ENCODE measurements at regions not wholly inside any gene's neighbourhood (a gene's known extent, or its start where the extent isn't known, plus 50 kb on each side); places are given as distances from the start of the nearest gene placed in this dataset.

DNA sequence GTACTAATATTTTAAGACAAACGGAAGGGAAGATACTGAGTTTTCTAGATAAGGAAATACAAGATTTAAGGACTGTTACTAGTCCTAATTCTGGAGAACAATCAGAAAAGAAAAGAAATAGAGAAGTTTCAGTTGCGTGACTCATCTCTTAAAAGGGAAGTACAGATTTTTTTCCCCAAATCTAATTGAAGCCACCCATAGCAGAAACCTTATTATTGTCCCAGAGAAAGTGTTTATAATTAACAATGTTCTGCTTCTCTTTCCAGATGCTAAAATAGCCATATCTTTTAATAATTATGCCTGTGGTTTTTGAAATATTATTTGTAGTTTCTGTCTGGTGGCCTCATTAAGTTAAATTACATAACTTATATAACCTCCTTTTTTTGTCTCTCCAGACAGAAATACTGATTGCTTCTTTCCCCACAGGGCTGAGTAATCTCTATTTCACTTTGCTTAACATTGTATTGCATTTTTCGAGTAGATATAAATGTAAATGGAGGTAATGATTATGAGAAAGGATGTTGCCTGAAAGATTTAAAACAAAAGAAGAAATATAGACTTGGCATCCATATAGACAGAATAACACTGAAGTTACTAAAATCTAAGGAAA is 240.7 kb upstream of the MBL2 start:
- DNase-seq (ENCODE audit: low read depth), result no peak

DNA sequence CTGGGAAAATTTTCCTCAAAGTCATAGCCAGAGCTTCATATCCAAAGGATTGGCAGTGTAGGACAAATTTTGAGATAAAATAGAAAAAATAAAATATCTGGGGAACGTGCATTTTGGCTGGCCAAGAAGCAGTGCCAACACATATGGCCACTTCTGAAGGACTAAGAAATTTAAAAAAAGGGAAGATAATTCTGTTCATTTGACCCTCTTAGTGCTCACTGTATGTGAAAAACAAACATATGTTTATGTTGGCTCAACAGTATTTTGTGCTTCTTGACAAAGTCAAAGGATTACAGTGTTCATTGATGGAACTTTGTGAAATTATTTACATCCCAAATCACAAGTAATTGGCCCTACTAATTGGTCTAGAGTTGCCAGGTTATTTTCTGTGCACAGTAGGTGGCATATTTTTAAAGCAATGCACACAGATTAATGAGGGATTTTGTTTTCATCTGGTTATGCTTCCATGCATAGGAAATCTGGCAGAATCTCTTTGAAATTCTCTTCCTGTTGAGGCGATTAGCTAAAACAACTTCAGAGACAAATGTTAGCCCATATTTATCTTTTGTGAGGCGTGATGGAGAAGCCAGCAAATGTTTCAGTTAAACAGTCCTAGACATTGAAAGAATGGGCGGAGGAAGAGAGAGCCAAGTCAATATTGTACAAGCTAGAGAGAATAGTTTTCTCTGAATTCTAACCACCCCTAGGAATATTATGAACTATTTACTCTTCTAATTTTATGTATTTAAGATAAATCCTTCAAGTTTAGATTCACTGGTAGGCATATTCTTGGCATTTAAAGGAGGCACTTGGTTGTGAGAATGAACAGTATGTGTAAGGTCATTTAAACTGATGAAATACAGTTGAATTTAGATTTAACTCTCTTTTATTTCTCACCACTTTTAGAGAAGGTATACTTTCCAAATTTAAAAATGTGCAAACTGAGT is 237.7 kb upstream of the MBL2 start:
- no peak for DNase-seq (ENCODE audit: low read depth)

DNA sequence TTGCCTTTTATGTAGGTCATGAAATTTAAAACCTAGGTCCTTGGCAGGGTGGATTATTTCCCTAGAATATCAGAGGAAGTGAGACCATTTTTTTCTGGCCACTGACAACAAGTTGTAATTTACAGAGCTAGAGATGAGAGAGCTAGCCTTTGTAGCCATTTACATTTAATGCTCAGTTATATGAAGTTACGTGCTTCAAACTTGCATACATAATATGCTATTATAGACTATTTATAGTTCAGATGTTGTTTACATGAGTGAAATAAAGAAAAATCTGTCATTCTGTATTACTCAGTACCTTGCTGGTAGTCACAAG is 234.9 kb upstream of the MBL2 start:
- no peak for DNase-seq (ENCODE audit: low read depth)

DNA sequence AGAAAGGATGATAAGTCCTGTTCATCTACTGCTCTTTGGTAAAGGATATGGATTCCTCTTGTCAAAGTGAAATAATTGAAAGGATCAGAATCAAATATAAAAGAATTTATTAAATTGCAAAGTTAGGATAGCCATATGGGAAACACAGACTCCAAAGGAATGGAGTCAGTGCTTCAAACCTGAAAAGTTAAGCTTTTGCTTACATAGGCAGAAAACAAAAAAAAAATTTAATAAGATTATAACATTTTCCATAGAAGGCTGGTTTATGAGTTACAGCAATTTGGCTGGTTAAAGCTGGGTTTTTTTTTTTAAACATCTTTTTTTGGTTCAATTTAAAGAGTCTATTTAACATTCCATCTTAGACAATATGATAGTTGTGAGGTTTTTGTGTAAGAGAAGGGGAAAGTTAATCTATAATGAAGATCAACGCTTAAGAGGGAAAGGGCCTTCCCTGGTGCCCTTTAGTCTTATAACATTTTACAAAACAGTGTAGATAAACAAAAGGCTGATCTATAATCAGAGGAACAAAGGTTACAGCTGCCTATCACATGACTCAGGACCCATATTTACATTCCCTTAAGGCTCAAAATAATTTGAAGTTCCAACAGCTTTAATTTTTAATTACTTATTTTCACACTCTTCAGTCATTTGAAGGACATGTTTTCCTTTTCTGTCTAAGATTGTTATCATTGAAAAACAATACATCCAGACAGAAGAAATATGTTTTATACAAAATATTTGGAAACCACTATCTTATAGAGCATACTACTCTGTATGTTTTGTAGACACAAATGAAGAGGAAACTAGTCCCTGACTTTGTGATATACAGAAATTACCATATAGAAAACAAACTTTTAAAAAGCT is 234.3 kb upstream of the MBL2 start:
- DNase-seq (ENCODE audit: low read depth), result no peak

DNA sequence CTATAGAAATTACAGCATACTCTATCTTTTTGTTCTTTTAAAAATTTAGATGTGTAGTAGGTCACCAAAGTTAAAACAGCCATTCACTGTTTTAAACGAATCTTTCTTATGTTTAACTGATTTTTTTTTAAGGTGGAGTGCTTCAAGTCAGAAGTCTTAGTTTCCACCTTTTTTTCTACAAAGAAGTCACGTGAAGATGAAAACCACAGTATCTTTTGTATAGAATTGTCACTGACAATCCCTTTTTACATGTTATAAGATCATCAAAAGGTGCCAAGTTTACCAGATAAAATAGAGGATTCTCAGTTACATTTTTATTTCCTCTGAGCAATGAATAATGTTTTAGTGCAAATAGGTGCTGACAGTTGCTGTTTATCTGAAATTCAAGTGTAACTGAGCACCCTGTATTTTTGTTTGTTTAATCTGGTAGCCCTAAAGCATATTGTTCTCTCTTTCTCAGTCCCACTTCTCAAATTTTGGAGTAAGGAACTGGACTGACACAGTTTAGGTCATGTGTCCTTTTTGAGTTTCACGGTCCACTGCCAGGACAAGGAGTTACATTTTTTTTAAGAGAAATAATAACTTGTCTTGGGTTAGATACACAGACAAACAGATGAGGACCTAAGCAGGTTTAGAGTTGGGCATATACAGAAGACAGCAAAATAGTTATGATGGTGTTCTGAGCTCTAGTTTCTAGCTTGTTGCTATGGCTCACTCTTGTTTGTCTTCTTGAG is 233.2 kb upstream of the MBL2 start:
- no peak for DNase-seq (ENCODE audit: low read depth)

DNA sequence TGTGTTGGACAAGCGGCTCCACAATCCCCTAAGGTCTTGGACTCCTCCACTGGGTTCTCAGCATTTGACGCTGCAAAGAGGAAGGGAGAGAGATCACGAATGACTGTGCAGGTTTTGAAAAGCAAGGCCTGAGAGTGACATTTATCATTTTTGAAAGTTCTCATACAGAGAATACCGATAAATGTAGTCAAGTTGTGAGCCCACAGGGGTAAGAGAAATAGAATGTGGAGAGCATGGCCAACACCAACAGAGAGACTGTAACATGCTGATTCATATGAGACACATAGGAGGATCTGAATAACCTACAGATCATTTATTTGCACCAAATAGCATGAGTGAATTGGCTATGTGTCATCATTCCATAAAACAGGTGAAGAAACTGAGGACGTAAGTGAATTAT is 230.5 kb upstream of the MBL2 start:
- no peak for DNase-seq (ENCODE audit: low read depth)

DNA sequence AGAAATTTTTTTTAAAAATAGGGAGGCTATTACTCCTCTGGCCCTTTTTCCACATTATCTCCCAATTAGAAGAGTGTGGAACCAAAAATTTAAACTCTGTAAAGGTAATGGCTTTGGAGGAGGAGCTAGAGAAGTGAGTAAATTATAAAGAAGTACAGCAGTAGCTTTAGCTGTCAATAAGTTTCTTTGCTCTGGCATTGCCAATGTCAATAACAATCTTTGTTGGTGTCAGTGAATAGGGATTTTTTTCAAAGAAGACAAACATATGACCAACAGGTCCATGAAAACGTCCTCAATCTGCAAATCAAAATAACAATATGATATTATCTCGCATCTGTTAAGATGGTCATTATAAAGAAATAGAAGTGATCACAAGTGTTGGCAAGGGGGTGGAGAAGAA is 227.1 kb upstream of the MBL2 start:
- no peak for DNase-seq (ENCODE audit: low read depth)

DNA sequence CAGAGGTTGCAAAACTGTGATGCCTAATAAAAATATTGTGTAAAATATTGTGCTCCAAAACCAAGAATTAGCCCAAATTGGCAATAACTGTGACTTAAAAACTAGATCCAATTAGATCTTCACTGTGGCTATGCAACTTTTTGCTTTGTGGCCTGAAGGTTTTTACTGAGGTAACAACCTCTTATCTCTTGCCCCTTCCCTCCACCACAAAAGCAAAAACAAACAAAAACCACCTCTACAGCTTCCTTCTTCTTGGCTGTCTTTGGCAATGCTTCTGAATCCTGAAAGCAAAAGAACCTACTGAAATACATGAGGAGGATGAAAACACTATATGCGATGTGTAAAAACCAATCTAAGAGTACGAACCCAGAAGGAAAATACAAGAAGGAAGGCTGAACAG is 226.7 kb upstream of the MBL2 start:
- no peak for DNase-seq (ENCODE audit: low read depth)

DNA sequence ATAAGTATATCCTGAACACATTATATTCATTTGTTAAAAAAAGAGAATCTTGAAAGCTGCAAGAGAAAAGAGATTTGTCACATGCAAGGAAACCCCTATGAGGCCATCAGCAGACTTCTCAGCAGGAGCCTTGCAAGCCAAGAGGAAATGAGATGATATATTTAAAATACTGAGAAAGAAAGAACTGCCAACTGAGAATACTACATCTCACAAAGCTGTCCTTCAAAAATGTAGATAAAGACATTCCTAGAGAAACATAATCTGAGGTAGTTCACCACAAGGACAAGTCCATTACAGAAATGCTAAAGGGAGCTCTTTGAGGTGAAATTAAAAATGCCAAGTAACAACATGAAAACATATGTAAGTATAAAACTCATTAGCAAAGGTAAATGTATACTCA is 224.4 kb upstream of the MBL2 start:
- DNase-seq (ENCODE audit: low read depth), result no peak

DNA sequence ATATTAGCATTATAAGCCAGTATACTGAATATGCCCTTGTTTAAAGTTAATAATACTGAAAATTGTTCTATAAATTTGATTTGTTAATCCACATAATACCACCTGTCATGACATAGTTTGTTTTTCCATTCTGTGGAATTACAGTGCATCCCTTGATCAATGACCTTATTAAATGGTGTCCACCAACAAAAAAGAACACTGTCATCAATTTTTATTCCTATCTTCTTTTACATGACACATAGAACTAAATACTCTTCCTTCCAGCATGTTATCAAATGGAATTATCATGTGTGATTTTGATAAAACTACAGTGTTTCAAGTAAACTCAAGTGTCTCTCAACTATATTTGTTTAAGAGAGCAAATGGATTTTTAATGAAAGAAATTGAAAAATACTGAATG is 221.8 kb upstream of the MBL2 start:
- DNase-seq (ENCODE audit: low read depth), result no peak

DNA sequence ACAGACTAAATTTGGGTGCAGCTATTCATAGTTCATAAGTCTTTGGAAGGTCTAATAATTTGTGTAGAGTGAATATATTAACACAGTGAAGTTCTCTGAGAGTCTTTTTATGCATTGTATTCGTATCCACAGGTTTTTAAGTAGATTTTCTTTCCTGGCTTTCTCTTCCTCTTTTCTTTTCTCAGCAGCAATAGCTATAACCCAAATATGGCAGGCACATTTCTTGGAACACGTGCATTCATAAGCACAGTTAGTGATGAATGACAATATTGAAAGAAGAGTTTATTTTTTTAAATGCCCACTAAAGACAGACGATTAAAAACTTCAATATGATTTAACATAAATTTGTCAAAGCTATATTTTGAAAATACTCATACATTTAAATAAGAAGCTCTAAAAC is 220.5 kb upstream of the MBL2 start:
- no peak for DNase-seq (ENCODE audit: low read depth)

DNA sequence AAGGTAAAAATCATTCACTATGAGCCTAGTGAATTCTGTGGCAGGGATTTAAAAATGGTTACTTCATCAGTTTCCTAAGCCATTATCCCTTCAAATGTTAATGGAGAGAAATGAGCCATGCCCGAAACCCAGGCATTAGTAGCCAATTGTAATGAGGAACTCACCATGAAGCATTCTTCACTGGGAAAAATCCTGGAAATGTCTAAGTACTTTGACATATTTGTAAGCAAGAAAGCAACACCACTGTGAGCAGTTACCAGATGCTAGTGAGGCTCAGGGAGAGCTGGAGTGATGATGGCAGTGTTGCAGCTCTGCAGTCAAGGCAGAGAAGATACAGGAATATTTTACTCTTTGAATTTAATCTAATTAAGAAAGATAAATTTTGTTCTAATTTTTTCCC is 220.0 kb upstream of the MBL2 start:
- no peak for DNase-seq (ENCODE audit: low read depth)

DNA sequence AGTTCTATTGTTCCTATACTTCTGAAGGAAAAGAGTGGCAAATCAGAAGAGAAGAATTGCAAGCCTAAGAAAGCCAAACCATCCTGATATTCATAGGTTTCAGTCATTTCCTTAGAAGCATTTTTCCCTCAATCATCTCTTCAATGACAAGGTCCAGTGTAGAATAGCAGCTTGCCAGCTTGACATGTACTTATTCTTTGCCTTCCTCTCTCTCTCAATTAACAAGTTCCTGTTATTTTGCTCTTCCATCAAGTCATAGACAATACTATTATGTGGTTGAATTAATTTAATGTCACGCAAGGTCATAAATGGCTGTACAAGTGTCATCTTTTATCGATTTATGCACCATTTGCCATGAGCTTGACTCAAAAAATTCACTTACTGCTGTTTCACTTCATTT is 216.3 kb upstream of the MBL2 start:
- DNase-seq (ENCODE audit: low read depth), result no peak

DNA sequence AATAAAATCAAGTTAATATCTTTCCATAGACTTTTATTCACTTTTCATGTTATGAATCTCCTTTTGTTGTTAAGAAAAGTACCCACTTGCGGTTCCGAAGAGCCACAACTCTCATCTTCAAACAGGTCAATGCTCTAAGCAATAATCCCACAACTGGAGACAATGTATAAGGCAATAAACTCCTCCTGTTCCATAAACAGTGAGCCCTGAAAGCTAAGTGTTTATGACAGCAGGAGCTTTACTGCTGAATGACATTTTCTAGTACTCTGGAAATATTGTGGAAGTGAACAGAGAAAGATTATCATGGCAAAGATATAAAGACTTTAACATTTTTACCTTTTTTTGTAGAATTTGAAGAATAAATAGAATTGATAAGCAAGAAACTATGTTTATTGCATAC is 213.5 kb upstream of the MBL2 start:
- DNase-seq (ENCODE audit: low read depth), result no peak

DNA sequence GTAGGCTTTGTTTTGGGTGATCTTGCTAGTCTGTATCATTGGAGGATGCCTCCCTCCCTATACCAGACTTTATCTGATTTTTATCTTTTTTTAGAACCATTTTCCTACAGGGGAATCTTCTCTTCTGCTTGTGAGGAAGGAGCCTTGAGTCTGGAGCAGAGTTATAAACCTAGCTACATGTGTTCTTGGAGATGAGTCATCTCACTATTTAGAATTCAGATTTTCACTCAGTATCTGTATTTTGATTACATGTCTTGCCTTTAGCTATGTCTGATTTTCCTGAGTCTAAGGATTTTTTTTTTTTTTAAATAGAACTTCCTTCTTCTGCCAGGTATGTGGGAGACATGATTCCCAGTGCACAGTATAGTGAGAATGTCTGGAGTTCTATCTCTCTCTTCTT is 211.6 kb upstream of the MBL2 start:
- DNase-seq (ENCODE audit: low read depth), result no peak

DNA sequence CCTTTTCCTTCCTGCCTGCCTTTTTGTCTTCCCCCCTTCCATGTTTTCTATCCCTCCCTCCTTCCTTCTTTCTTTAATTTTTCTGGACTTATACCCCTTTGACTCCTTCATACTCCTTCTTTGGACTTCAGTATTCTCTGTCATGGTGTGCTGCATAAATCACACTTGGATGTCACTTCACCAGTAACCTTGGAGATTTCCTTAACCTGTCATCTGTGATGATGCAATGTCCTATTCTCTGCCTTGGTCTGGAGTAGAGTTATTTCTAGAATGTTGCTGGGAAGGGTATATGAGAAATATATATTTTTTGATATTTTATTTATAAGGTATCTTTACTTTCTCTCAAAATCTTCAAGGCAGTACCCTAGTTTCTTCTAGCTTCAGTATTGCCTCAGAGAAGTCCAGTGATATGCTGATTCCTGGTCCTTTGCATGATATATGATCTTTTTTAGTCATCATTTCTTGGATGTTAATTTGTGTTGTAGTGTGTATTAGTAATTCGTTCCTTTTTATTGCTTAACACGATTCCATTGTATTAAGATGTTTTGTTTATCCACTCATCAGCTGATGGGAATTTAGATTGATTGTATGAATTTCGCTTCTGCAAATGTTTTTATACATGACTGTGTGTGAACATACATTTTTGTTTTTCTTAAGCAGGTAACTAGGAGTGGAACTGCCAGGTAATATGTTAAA is 206.9 kb upstream of the MBL2 start:
- no peak for DNase-seq (ENCODE audit: low read depth)

DNA sequence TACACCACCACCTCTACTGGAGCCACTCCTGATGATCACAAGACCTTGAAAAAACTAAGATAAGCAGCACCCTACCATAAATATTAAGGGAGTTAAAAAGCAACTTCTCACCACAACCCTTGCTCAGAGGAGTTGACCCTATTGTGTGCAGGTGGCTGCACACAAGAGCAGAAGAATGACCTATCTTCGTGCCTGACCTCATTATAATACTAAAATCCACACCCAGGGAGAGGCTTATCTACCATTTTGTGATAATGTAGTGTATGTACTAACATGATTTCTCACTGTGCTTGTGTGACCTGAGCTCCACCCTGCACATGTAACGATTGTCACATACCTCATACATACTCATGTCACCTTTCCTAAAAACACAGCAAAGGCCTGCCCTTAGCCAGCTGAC is 205.0 kb upstream of the MBL2 start:
- no peak for DNase-seq (ENCODE audit: low read depth)

DNA sequence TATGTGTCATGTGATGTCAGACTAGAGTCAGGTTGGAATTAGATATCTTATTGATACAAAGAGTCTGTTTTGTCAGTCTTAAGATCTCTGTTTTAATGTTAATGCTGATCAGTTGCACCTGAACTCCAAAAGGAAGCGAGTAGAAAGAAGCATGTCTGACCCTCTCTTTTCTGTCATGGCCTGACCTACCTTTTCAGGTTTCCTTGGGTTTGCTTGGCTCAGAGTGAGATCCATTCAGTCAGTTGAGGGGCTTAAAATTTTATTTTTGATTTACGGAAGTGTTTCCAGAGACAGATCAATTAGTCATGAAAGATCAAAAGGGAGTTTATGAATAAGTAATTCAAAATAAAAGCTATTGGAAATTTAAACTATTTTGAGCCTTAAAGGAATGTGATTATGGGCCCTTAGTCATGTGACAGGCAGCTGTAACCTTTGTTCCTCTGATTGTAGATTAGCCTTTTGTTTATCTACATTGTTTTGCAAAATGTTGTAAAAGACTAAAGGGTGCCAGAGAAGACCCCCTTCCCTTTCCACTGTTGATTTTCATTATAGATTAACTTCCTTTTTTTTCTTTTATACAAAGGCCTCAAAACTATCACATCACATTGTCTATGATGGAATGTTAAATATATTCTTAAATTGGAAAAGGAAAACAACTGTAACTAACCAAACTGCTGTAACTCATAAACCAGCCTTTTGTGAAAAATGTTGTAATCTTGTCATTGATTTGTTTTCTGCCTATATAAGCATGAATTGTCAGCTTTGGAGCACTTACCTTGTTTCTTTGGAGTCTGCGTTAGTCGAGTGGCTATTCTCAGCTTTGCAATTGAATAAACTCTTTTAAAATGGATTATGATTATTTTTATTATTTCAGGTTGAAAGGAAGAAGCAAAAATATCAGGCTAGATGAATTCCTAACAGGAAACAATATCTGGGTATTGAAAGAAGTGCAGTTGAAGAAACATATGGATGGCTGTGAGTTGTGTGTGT is 195.5 kb upstream of the MBL2 start:
- DNase-seq (ENCODE audit: low read depth), result no peak

DNA sequence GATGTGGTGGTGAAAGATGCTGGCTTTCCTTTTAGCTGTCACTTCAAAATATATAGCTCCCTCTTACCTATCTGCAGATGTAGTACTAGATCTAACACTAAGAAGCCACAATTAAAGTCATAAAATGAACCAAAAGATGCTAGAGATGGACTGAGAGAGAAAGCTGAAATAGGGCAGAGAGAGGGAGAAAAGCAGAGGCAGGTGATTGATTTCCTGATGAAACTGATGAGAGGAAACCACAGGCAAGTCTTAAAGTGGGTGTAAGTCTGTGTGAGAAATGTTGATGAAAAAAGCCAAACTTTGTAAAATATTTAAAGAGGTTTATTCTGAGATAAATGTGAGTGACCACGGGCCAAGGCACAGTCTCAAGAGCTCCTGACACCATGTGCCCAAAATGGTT is 194.3 kb upstream of the MBL2 start:
- no peak for DNase-seq (ENCODE audit: low read depth)

DNA sequence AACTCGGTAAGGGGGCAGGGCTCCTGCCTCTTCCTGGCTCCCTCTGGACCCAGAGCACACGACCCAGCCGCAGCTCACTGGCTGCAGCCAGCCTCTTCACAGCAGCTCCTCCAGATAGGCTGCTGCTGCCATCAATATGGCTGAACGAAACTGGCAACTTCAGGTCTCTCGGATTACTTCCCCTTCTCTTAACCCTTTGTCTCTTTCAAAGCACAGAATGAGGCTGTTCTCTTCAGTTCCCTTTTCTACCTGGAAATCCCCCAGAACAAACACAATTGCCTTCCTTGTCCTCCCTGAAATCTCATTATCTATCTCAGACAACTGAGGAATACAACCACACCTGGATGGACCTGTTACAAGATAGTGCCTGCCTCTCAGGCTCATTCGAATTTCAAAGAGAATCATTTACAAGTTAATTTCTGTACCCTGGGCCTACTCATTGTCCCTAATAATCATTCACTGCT is 193.4 kb upstream of the MBL2 start:
- DNase-seq (ENCODE audit: low read depth), result no peak
